GM18502 (cell line): ENCODE measurements at regions not wholly inside any gene's neighbourhood (a gene's known extent, or its start where the extent isn't known, plus 50 kb on each side); places are given as distances from the start of the nearest gene placed in this dataset.

Source experiments
- ATAC-seq: cut with Tn5 transposase; IDR thresholded peaks from one replicate; pipeline ENCODE4 v1.9.1; 2021; ENCODE audit warnings: mild to moderate bottlenecking; ENCODE audit not compliant: unreplicated experiment, poor library complexity

- ATAC-seq = no peak
Measured at GRCh38 chr9:18410983-18411382, 63.0 kb upstream of the ADAMTSL1 start.

DNA sequence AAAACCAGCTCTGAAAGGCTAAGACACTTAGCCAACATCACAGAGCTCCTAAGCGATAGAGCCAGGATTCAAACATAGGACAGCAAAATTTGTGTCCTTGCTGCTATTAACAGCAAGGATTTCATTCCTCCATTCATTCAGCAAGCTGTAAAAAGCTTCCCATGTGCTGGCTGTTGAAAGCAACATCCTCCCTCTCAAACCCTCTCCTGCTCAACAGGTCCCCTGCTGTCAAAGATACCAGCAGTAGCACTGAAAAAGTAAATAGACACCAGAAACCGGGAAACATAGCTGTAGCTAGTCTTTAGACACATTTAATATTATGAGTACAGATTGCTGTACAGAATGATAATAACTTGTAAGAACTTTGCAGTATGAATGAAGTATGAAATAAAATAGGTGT lies 52.6 kb upstream of the ADAMTSL1 start:
- ATAC-seq = no peak

DNA sequence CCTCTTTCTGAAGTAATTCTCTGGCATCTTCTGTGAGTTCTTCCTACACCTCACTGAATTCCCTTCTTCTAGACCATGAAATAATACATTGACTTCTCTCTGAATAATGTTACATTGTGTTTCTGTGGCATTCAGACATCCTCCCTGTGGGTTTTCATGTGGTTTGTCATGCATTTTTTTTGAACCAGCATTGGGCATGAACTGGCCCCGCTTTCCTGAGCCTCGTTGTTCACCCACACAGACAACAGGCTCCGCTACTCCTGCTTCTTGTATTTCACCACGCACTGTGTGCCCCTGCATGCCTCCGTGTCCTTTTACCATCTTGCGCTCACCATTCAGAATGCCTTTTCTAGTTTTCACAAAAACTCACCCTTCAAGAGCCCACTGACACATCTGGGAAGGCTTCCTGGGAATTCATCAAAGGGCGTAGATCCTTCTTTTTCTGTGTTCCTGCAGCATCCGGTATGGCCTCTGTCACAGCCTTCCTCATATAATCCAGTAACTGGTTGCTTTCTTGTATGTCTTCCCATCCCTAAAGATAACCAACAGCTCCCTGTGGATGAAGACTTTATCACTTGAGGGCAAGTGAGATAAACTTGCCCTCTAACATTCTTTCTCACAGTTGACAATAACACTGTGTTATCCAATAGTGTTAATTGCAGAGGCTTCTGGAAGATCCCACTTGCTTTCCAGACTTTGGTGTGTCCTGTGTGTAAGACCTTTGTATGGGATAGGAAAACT lies 51.5 kb upstream of the ADAMTSL1 start:
- ATAC-seq = no peak

- ATAC-seq = no peak
Measured at GRCh38 chr9:18423791-18424531, 50.0 kb upstream of the ADAMTSL1 start.
